B cell (primary cell): ENCODE measurements at regions not wholly inside any gene's neighbourhood (a gene's known extent, or its start where the extent isn't known, plus 50 kb on each side); places are given as distances from the start of the nearest gene placed in this dataset.
"Not testable (repeated sequence)": the region's sequence is repeated elsewhere in the genome, so short reads cannot be mapped to it uniquely, and the experiment has no call there.

Source experiments
- ATAC-seq: fragments of 200-7000 bp; cut with Tn5 transposase; one replicate; pipeline ENCODE4 v1.10.0; 2021; ENCODE audit warnings: low read depth, mild to moderate bottlenecking, moderate number of reproducible peaks, moderate library complexity
- CTCF ChIA-PET: fragments of 350-600 bp; sonication (Branson Sonifier 250); formaldehyde crosslinking; loops from one replicate; lab custom pipeline; 2021; ENCODE audit warnings: antibody characterized with exemption, inconsistent platforms; lab: Charles Lee
- POLR2A ChIA-PET: fragments of 350-600 bp; sonication (Branson Sonifier 250); formaldehyde crosslinking; loops from one replicate; lab custom pipeline; 2021; ENCODE audit warnings: antibody characterized with exemption; lab: Charles Lee
- DNase-seq: peaks from one replicate; pipeline ENCODE4 v3.0.0; 2013
- H2AFZ ChIP-seq: 2 replicates; pipeline ENCODE4 v1.6.1; 2012; ENCODE audit warnings: mild to moderate bottlenecking, low read depth, low read length; ENCODE audit not compliant: insufficient read depth, poor library complexity, severe bottlenecking
- H3K27ac ChIP-seq, 2 donors: 1 replicate in 1 of 2; 2 replicates in 1 of 2; pipeline ENCODE4 v1.5.1; 2012 to 2013; ENCODE audit warnings: low read length in 2 of 2, mild to moderate bottlenecking in 2 of 2, moderate library complexity in 1 of 2
- H3K27me3 ChIP-seq, 4 experiments: fragments of 200-600 bp in 1 of 4; sonication (generic) in 1 of 4; replicated peaks in 1 of 4; 1 replicate in 2 of 4; 2 replicates in 2 of 4; pipeline versions ENCODE4 v1.6.1 to v1.7.0; 2013 to 2016; ENCODE audit warnings: low read length in 3 of 4, mild to moderate bottlenecking in 2 of 4, mixed read lengths in 1 of 4, moderate library complexity in 1 of 4; ENCODE audit not compliant: insufficient read depth in 4 of 4, control insufficient read depth in 3 of 4; ENCODE audit errors: control extremely low read depth in 1 of 4
- H3K36me3 ChIP-seq, 2 experiments: replicated peaks in 1 of 2; 1 replicate in 1 of 2; 2 replicates in 1 of 2; pipeline versions ENCODE4 v1.6.1 to v1.7.1; 2013; ENCODE audit warnings: low read length in 1 of 2; ENCODE audit not compliant: insufficient read depth in 2 of 2, control insufficient read depth in 1 of 2; ENCODE audit errors: control extremely low read depth in 1 of 2, extremely low read depth in 1 of 2
- H3K4me1 ChIP-seq, 2 donors: fragments of 200-600 bp in 1 of 2; sonication (generic) in 1 of 2; 1 replicate in 1 of 2; 2 replicates in 1 of 2; pipeline versions ENCODE4 v1.5.1 to v1.6.1; 2013 to 2017; ENCODE audit warnings: low read length in 2 of 2; ENCODE audit not compliant: control insufficient read depth in 2 of 2, insufficient read depth in 2 of 2
- H3K4me2 ChIP-seq: replicated peaks from 2 replicates; pipeline ENCODE3; 2012; ENCODE audit warnings: mild to moderate bottlenecking, low read depth, low read length; ENCODE audit not compliant: poor library complexity, severe bottlenecking
- H3K4me3 ChIP-seq, 5 experiments: fragments of 200-600 bp in 1 of 5; sonication (generic) in 1 of 5; 1 replicate in 3 of 5; 2 replicates in 2 of 5; pipeline versions ENCODE4 v1.5.1 to v1.7.0; 2011 to 2016; ENCODE audit warnings: low read length in 4 of 5, mild to moderate bottlenecking in 4 of 5, low read depth in 2 of 5, control low read depth in 1 of 5, moderate library complexity in 1 of 5; ENCODE audit not compliant: insufficient read depth in 1 of 5; ENCODE audit errors: control extremely low read depth in 1 of 5, extremely low read depth in 1 of 5
- H3K79me2 ChIP-seq: fragments of 200-600 bp; sonication (generic); one replicate; pipeline ENCODE4 v1.6.0; 2016; ENCODE audit warnings: low read length; ENCODE audit not compliant: control insufficient read depth, insufficient read depth
- H3K9ac ChIP-seq: fragments of 200-600 bp; sonication (generic); 2 replicates; pipeline ENCODE4 v1.6.1; 2017; ENCODE audit warnings: mild to moderate bottlenecking, low read length, moderate library complexity
- H3K9me3 ChIP-seq, 3 donors: one replicate each; pipeline versions ENCODE4 v1.6.1 to v1.7.1; 2013; ENCODE audit warnings: low read length in 2 of 3; ENCODE audit not compliant: control insufficient read depth in 2 of 3, insufficient read depth in 1 of 3; ENCODE audit errors: control extremely low read depth in 1 of 3
- H4K20me1 ChIP-seq: 2 replicates; pipeline ENCODE4 v1.6.0; 2012; ENCODE audit warnings: mild to moderate bottlenecking, low read length; ENCODE audit not compliant: insufficient read depth, control insufficient read depth, poor library complexity, severe bottlenecking
- H3K27ac Mint-ChIP-seq: one replicate; pipeline ENCODE4 v1.8.0; 2021; ENCODE audit warnings: mixed read lengths
- H3K27me3 Mint-ChIP-seq: one replicate; pipeline ENCODE4 v1.8.0; 2021; ENCODE audit warnings: mixed read lengths
- H3K4me1 Mint-ChIP-seq: one replicate; pipeline ENCODE4 v1.8.0; 2021; ENCODE audit warnings: mixed read lengths
- H3K4me3 Mint-ChIP-seq: one replicate; pipeline ENCODE4 v1.8.0; 2021; ENCODE audit warnings: mixed read lengths
- H3K9me3 Mint-ChIP-seq: one replicate; pipeline ENCODE4 v1.8.0; 2022; ENCODE audit warnings: mixed read lengths; ENCODE audit not compliant: insufficient read depth
- CTCF ChIP-seq: fragments of 200-600 bp; IDR thresholded peaks from one replicate; pipeline ENCODE4 v1.8.0; 2022; ENCODE audit warnings: antibody characterized with exemption, mild to moderate bottlenecking
- EZH2 ChIP-seq: IDR thresholded peaks from 2 replicates; pipeline ENCODE4 v1.6.1; 2012; ENCODE audit warnings: borderline replicate concordance, low read depth, mild to moderate bottlenecking, moderate library complexity, low read length; ENCODE audit not compliant: insufficient read depth, poor library complexity, severe bottlenecking
- WGBS: methylation state at CpG from one replicate; pipeline ENCODE4 v1.1.5; 2013; ENCODE audit warnings: missing lambda C conversion rate; ENCODE audit not compliant: insufficient coverage; 5-methylcytosine and 5-hydroxymethylcytosine counted together
- intact Hi-C: fragments of 100-400 bp; cut with micrococcal nuclease; formaldehyde crosslinking; loops from one replicate; pipeline ENCODE4 v1.10.0; 2022

DNA sequence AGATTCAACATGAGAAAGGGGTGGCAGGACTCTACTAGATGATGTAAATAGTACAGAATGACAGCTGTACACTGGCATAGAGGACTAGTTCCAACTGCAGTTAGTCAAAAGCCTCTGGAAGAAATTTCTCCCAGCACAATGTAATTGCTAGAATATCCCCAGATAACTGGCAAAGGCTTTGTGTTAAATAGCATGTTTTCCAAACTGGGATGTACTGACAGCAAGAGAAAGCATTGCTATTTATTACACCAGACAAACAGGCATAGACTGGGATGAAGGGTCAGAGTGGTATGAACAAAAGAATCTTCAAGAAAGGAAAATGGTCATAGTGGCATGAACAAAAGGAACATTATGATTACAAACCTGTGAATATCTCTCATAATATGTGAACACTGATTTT, 115.9 kb upstream of the CXADR start:
- Histone ChIP-seq H3K79me2 (no peaks in the 10 kb centered on the region), H3K9me3 (no peaks in the 10 kb centered on the region), H3K9ac (no peak overlapping the region), H3K4me1 (no peaks in the 10 kb centered on the region), H4K20me1 (no peaks in the 10 kb centered on the region), H2AFZ (no peak overlapping the region), H3K4me3 (no peak overlapping the region), H3K4me2 (no peak overlapping the region), H3K27ac (no peak overlapping the region), H3K36me3 (no peaks in the 10 kb centered on the region), H3K27me3 (no peaks in the 10 kb centered on the region)
- POLR2A ChIA-PET = no interaction called here
- CTCF ChIA-PET = interaction anchor here (3.8 kb wide), 1 partner anchor 10 kb away, joined by 19 read pairs; no protein-coding TSS in a partner anchor
- Mint-ChIP-seq H3K27me3 (no peaks in the 10 kb centered on the region), H3K4me3 (no peak overlapping the region), H3K9me3 (no peaks in the 10 kb centered on the region), H3K27ac (no peak overlapping the region), H3K4me1 (no peaks in the 10 kb centered on the region)
- ATAC-seq (no peak), DNase-seq (no peak)
- intact Hi-C loops = no loop called here
- TF ChIP-seq CTCF (no peak), EZH2 (no peak)

- no peak for DNase-seq
- Histone ChIP-seq H2AFZ (no peak overlapping the region), H3K4me2 (no peak overlapping the region), H3K36me3 (no peaks in the 10 kb centered on the region), H3K79me2 (no peaks in the 10 kb centered on the region), H3K9ac (no peak overlapping the region), H4K20me1 (no peaks in the 10 kb centered on the region), H3K4me3 (no peak overlapping the region), H3K27me3 (no peaks in the 10 kb centered on the region), H3K9me3 (no peaks in the 10 kb centered on the region), H3K4me1 (no peaks in the 10 kb centered on the region), H3K27ac (no peak overlapping the region)
- no peak overlapping the region for H3K4me3 Mint-ChIP-seq
- POLR2A ChIA-PET = no interaction called here
- no peak for ATAC-seq
- CTCF ChIA-PET = interaction anchor here (3.8 kb wide), 1 partner anchor 11 kb away, joined by 19 read pairs; no protein-coding TSS in a partner anchor
- H3K9me3 Mint-ChIP-seq = no peaks in the 10 kb centered on the region
- H3K27ac Mint-ChIP-seq = no peak overlapping the region
- no peaks in the 10 kb centered on the region for H3K27me3 Mint-ChIP-seq
- intact Hi-C loops = no loop called here
- TF ChIP-seq CTCF (no peak), EZH2 (no peak)
- H3K4me1 Mint-ChIP-seq = no peaks in the 10 kb centered on the region
These were observed 115.1 kb upstream of the CXADR start for GRCh38 chr21:17397703-17398102.

DNA sequence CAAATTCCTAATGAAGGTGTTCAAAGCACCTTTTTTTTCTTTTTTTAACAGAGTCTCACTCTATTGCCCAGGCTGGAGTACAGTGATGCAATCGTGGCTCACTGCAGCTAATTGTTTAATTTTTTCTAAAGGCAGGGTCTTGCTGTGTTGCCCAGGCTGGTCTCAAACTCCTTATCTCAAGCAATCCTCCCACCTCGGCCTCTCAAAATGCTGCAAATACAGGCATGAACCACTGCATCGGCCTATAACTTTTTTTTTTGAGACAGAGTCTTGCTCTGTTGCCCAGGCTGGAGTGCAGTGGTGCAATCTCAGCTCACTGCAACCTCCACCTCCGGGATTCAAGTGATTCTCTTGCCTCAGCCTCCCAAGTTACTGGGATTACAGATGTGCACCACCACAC, 113.9 kb upstream of the CXADR start:
- H3K4me3 Mint-ChIP-seq, H3K9ac ChIP-seq, H3K4me1 Mint-ChIP-seq, H3K4me3 ChIP-seq, H3K9me3 ChIP-seq, ATAC-seq, intact Hi-C loops, H3K79me2 ChIP-seq, H3K27ac Mint-ChIP-seq, H4K20me1 ChIP-seq, POLR2A ChIA-PET, H3K4me1 ChIP-seq, H3K27me3 ChIP-seq, H3K27me3 Mint-ChIP-seq, H3K9me3 Mint-ChIP-seq, H2AFZ ChIP-seq, H3K36me3 ChIP-seq, H3K27ac ChIP-seq, DNase-seq, H3K4me2 ChIP-seq: not testable (repeated sequence)
- WGBS = 82% methylated on average over 4 of the region's 4 CpGs
- CTCF ChIA-PET = interaction anchor here (3.8 kb wide), 1 partner anchor 12 kb away, joined by 19 read pairs; no protein-coding TSS in a partner anchor
